DOHH2 (cell line): ENCODE measurements at regions not wholly inside any gene's neighbourhood (a gene's known extent, or its start where the extent isn't known, plus 50 kb on each side); places are given as distances from the start of the nearest gene placed in this dataset.

Experiments
- CTCF ChIP-seq: fragments of 200-600 bp; sonication (generic); IDR thresholded peaks from one replicate; pipeline ENCODE4 v1.5.1; 2014; ENCODE audit warnings: antibody characterized with exemption, mild to moderate bottlenecking, low read depth, low read length; ENCODE audit not compliant: poor library complexity, severe bottlenecking
- EZH2phosphoT487 ChIP-seq: fragments of 200-600 bp; sonication (generic); IDR thresholded peaks from 2 replicates; pipeline ENCODE4 v1.6.1; 2017; ENCODE audit warnings: borderline replicate concordance, mild to moderate bottlenecking, antibody characterized with exemption, low read length, moderate library complexity, mixed read lengths

GRCh38 chr17:70875729-70876310, 706.5 kb downstream of the KCNJ2 start:
- TF ChIP-seq CTCF (no peak), EZH2phosphoT487 (no peak)
